ENCODE measurements at regions not wholly inside any gene's neighbourhood (a gene's known extent, or its start where the extent isn't known, plus 50 kb on each side); places are given as distances from the start of the nearest gene placed in this dataset.

DNA sequence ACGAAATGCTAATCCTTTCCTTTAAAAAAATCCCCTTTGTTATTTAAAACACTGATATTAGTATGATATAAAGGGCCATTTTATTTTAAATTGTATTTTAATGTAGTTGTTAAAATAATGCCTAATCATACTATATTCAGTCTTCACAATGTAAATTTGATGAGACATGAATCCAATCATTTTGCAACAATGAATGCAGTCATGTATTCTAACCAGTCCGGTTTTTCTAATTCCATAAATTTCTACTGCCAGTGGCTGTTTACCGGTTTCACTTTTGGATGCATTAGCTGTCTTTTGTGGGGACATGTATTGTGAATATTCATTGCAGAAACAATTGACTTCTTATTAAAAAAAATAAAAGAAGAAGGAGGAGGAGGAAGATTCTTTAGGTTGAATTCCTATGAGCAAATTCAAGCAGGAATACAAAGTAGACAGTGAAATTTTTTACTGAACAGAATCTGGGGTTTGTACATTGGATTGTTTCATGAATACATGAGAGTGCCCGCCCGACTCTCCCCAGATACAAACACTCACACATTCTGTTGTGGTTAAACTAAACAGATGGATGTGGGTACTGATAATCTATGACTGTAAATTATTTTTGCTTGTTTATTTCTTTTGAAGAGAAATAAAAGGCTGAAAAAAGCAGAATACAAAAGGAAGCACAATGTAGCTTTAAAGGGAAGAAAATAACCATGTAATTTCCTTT is 624.8 kb upstream of the PTBP2 start:
- Histone ChIP-seq H3K9me3 (no peaks in the 10 kb centered on the region), H3K27ac (no peak overlapping the region), H3K4me3 (no peak overlapping the region), H3K36me3 (no peaks in the 10 kb centered on the region), H3K27me3 (no peaks in the 10 kb centered on the region), H3K4me1 (no peaks in the 10 kb centered on the region)
- no peak for ATAC-seq (ENCODE audit: low FRiP score in 2 of 2)
- DNase-seq, result no peak
- WGBS, 2 donors, result 75 to 80% methylated on average over 5 of the region's 5 CpGs
- TF ChIP-seq POLR2A (IDR thresholded peaks at IDR 0.05), result no peak
- no peak for TF ChIP-seq EP300 (IDR thresholded peaks at IDR 0.05)

DNA sequence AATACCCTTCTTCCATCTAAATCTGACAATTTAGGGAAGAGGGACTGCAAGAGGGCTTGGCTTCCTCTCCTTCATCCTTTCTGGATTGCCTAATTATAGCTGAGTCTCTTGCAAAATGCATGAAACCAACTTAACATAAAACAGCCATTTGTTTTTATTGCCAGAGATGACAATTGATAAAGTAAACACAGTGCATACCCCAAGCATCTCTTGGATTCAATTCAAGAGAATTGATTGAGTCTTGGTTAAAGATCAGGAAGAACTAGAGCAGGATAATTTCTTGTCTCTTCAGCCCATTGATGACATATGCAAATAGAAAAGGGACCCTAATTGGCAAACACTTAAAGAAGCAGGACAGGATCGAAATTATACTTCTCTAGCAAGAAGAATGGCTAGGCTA is 617.1 kb upstream of the PTBP2 start:
- Histone ChIP-seq H3K27ac (no peak overlapping the region), H3K27me3 (no peaks in the 10 kb centered on the region), H3K4me3 (no peak overlapping the region), H3K36me3 (no peaks in the 10 kb centered on the region), H3K4me1 (no peaks in the 10 kb centered on the region), H3K9me3 (no peaks in the 10 kb centered on the region)
- DNase-seq, result no peak
- 47 to 50% methylated on average over 1 of the region's 1 CpG for WGBS, 2 donors
- ATAC-seq (ENCODE audit: low FRiP score in 2 of 2), result no peak
- TF ChIP-seq POLR2A (IDR thresholded peaks at IDR 0.05) (no peak), POLR2AphosphoS5 (IDR thresholded peaks at IDR 0.05) (no peak), EP300 (IDR thresholded peaks at IDR 0.05) (no peak), CTCF (IDR thresholded peaks at IDR 0.05) (no peak)

- Histone ChIP-seq H3K4me1 (no peaks in the 10 kb centered on the region), H3K27me3 (no peaks in the 10 kb centered on the region), H3K9me3 (no peaks in the 10 kb centered on the region), H3K4me3 (no peak overlapping the region), H3K27ac (no peak overlapping the region), H3K36me3 (no peaks in the 10 kb centered on the region)
- DNase-seq (no peak), ATAC-seq (ENCODE audit: low FRiP score in 2 of 2) (no peak)
- no peak for TF ChIP-seq POLR2AphosphoS5 (IDR thresholded peaks at IDR 0.05)
- TF ChIP-seq CTCF (IDR thresholded peaks at IDR 0.05), result no peak
- no peak for TF ChIP-seq POLR2A (IDR thresholded peaks at IDR 0.05)
- TF ChIP-seq EP300 (IDR thresholded peaks at IDR 0.05), result no peak
- 50 to 66% methylated on average over 3 of the region's 3 CpGs for WGBS, 2 donors
Observed at GRCh38 chr1:96104906-96105305, 616.7 kb upstream of the PTBP2 start.

DNA sequence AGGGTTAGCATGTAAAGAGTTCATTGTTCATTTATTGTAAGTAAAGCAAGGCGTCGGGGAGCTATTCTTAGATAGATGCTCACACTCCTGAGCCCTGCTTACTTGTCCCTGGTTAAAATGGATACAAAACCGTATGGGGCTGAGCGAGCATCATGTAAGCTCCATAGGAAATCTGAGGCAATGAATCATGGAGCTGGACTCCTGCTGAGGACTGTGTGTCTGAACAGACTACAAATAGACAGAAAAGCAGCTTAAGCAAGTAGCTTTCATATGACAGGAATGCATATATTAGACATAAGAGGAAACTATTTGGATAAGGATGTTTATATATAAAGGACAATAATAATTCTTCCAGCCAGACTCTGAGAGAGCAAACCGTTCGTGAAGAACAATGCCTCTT is 604.9 kb upstream of the PTBP2 start:
- H3K9me3 ChIP-seq, result no peaks in the 10 kb centered on the region
- H3K27ac ChIP-seq, result no peak overlapping the region
- no peak for TF ChIP-seq EP300 (IDR thresholded peaks at IDR 0.05)
- TF ChIP-seq POLR2AphosphoS5 (IDR thresholded peaks at IDR 0.05), result no peak
- no peak for TF ChIP-seq CTCF (IDR thresholded peaks at IDR 0.05)
- TF ChIP-seq POLR2A (IDR thresholded peaks at IDR 0.05), result no peak
- ATAC-seq (ENCODE audit: low FRiP score in 2 of 2), result no peak
- no peaks in the 10 kb centered on the region for H3K27me3 ChIP-seq
- no peaks in the 10 kb centered on the region for H3K4me1 ChIP-seq
- no peak overlapping the region for H3K4me3 ChIP-seq
- no peaks in the 10 kb centered on the region for H3K36me3 ChIP-seq
- DNase-seq, result no peak
- WGBS, 2 donors, result 55 to 71% methylated on average over 6 of the region's 6 CpGs

- ATAC-seq (ENCODE audit: low FRiP score in 2 of 2) (no peak), DNase-seq (no peak)
- Histone ChIP-seq H3K4me1 (no peaks in the 10 kb centered on the region), H3K36me3 (no peaks in the 10 kb centered on the region), H3K27me3 (no peaks in the 10 kb centered on the region), H3K27ac (no peak overlapping the region), H3K4me3 (no peak overlapping the region), H3K9me3 (no peaks in the 10 kb centered on the region)
- 66 to 67% methylated on average over 2 of the region's 2 CpGs for WGBS, 2 donors
- TF ChIP-seq CTCF (IDR thresholded peaks at IDR 0.05) (no peak), POLR2AphosphoS5 (IDR thresholded peaks at IDR 0.05) (no peak), EP300 (IDR thresholded peaks at IDR 0.05) (no peak), POLR2A (IDR thresholded peaks at IDR 0.05) (no peak)
Observed at GRCh38 chr1:96130432-96130831, 591.2 kb upstream of the PTBP2 start.

Measured in upper lobe of left lung (tissue), 6 donors.